GM18520 (cell line): ENCODE measurements at regions not wholly inside any gene's neighbourhood (a gene's known extent, or its start where the extent isn't known, plus 50 kb on each side); places are given as distances from the start of the nearest gene placed in this dataset.
"Not testable (repeated sequence)": the region's sequence is repeated elsewhere in the genome, so short reads cannot be mapped to it uniquely, and the experiment has no call there.

Source experiments
- ATAC-seq: cut with Tn5 transposase; IDR thresholded peaks from one replicate; pipeline ENCODE4 v1.9.1; 2021; ENCODE audit not compliant: unreplicated experiment

- ATAC-seq, result no peak
Observed at GRCh38 chr13:101003566-101003965, 329.0 kb upstream of the TMTC4 start.

- ATAC-seq, result no peak
Observed at GRCh38 chr13:100989392-100989791, 314.8 kb upstream of the TMTC4 start.

GRCh38 chr13:100988921-100989320 lies 314.3 kb upstream of the TMTC4 start:
- no peak for ATAC-seq

GRCh38 chr13:100987948-100988347 lies 313.4 kb upstream of the TMTC4 start:
- ATAC-seq, result no peak

- ATAC-seq, result no peak
Observed at GRCh38 chr13:100986571-100986970, 312.0 kb upstream of the TMTC4 start.

- no peak for ATAC-seq
Observed at GRCh38 chr13:100984085-100984705, 309.6 kb upstream of the TMTC4 start.

GRCh38 chr13:100983111-100983510 lies 308.5 kb upstream of the TMTC4 start:
- no peak for ATAC-seq

GRCh38 chr13:100980171-100980570 lies 305.6 kb upstream of the TMTC4 start:
- no peak for ATAC-seq

GRCh38 chr13:100977841-100978240 lies 303.2 kb upstream of the TMTC4 start:
- no peak for ATAC-seq

- ATAC-seq, result no peak
Observed at GRCh38 chr13:100976993-100977392, 302.4 kb upstream of the TMTC4 start.

- ATAC-seq, result not testable (repeated sequence)
Observed at GRCh38 chr13:100975666-100976065, 301.1 kb upstream of the TMTC4 start.

GRCh38 chr13:100962585-100962984 lies 288.0 kb upstream of the TMTC4 start:
- ATAC-seq, result no peak

GRCh38 chr13:100961186-100961585 lies 286.6 kb upstream of the TMTC4 start:
- ATAC-seq, result no peak

GRCh38 chr13:100958831-100959230 lies 284.2 kb upstream of the TMTC4 start:
- ATAC-seq, result no peak

GRCh38 chr13:100957741-100958140 lies 283.1 kb upstream of the TMTC4 start:
- ATAC-seq, result no peak

- no peak for ATAC-seq
Observed at GRCh38 chr13:100954430-100955305, 280.1 kb upstream of the TMTC4 start.

GRCh38 chr13:100951016-100951415 lies 276.4 kb upstream of the TMTC4 start:
- ATAC-seq, result no peak

- ATAC-seq, result not testable (repeated sequence)
Observed at GRCh38 chr13:100948937-100949336, 274.3 kb upstream of the TMTC4 start.

- no peak for ATAC-seq
Observed at GRCh38 chr13:100946588-100946987, 272.0 kb upstream of the TMTC4 start.

- no peak for ATAC-seq
Observed at GRCh38 chr13:100944791-100945345, 270.3 kb upstream of the TMTC4 start.

GRCh38 chr13:100942742-100943141 lies 268.1 kb upstream of the TMTC4 start:
- ATAC-seq, result no peak
